GM13976 (cell line): ENCODE measurements at regions not wholly inside any gene's neighbourhood (a gene's known extent, or its start where the extent isn't known, plus 50 kb on each side); places are given as distances from the start of the nearest gene placed in this dataset.

Experiments used
- DNase-seq: peaks from one replicate; pipeline ENCODE4 v3.0.0; 2012; ENCODE audit warnings: low spot score
- CTCF ChIP-seq: IDR thresholded peaks from 2 replicates; pipeline ENCODE4 v1.5.1; 2012; ENCODE audit warnings: borderline replicate concordance, mild to moderate bottlenecking; ENCODE audit not compliant: insufficient read depth; ENCODE audit errors: extremely low read depth, missing control alignments, control extremely low read depth
- in situ Hi-C: fragments of 300-500 bp; cut with MboI; formaldehyde crosslinking; loops from one replicate; pipeline ENCODE4 v1.12.0; 2022; ENCODE audit warnings: low sequenced_read_pairs, mixed read lengths, inconsistent platforms; ENCODE audit not compliant: unreplicated experiment

GRCh38 chr17:13352747-13353415, 248.8 kb downstream of the HS3ST3A1 start:
- in situ Hi-C loops = no loop called here
- no peak for DNase-seq

DNA sequence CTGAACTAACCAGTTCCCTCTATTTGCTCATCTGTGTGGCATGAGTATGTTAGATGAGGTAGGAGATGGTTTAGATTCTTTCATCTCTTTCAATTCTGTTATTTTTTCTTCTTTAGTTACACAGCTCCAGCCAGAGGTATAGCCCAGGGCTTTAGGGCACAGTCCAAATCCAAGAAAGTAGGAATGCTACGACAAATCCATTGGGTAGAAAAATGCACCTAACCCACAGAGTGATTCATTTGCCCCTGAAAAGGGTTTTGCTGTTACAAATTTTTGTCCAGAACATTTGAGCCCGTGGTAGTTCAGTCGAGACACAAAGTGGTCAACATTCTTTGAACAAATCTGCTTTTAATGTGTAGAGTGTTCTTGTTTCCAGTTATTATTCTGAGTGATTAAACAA, 250.7 kb downstream of the HS3ST3A1 start:
- DNase-seq = no peak
- no peak for TF ChIP-seq CTCF
- in situ Hi-C loops = no loop called here

More at GRCh38 chr17:13352747-13353415, 248.8 kb downstream of the HS3ST3A1 start:
- no peak for TF ChIP-seq CTCF

GRCh38 chr17:13350466-13350865, 251.3 kb downstream of the HS3ST3A1 start:
- TF ChIP-seq CTCF = no peak
- in situ Hi-C loops = no loop called here
- DNase-seq = no peak

- no peak for DNase-seq
- in situ Hi-C loops = no loop called here
These were observed 254.6 kb downstream of the HS3ST3A1 start for GRCh38 chr17:13346996-13347762.

GRCh38 chr17:13346592-13346991, 255.1 kb downstream of the HS3ST3A1 start:
- in situ Hi-C loops = no loop called here

More at GRCh38 chr17:13346996-13347762, 254.6 kb downstream of the HS3ST3A1 start:
- no peak for TF ChIP-seq CTCF

DNA sequence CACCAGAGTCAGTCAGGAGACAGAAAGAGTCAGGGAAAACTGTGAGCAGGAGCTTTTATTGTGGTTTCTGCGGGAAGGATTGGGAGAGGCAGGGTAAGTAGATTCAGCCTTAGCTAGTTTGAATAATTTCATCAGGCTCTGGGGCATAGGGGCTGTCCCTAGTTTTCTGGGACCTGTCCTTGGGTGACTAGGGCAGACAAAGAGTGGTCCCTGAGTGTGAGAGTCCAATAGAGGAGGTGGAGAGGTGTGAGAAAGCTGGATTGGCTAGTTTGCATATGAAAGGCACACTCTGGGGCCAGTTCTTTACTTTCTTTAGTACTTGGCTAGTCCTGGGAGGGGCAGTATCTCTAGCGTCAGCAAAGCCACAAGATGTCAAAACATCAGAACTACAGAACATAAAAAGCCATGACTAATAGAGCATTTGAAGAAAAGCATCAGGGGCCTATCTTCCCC, 255.6 kb downstream of the HS3ST3A1 start:
- in situ Hi-C loops = no loop called here
- DNase-seq = no peak
- TF ChIP-seq CTCF = no peak

More at GRCh38 chr17:13346592-13346991, 255.1 kb downstream of the HS3ST3A1 start:
- TF ChIP-seq CTCF = no peak
- no peak for DNase-seq
